ENCODE measurements at regions not wholly inside any gene's neighbourhood (a gene's known extent, or its start where the extent isn't known, plus 50 kb on each side); places are given as distances from the start of the nearest gene placed in this dataset.

GRCh38 chr4:13159041-13159620, 325.0 kb downstream of the RAB28 start:
- TF ChIP-seq CTCF (conservative IDR thresholded peaks at IDR 0.05; ENCODE audit: low read depth, low read length): no peak
- no peak overlapping the region for H3K4me3 ChIP-seq (ENCODE audit: low read depth, low read length)
- no peak for DNase-seq (ENCODE audit: low read depth)

GRCh38 chr4:13151194-13151593, 332.9 kb downstream of the RAB28 start:
- DNase-seq (ENCODE audit: low read depth): no peak
- no peak for TF ChIP-seq CTCF (conservative IDR thresholded peaks at IDR 0.05; ENCODE audit: low read depth, low read length)
- H3K4me3 ChIP-seq (ENCODE audit: low read depth, low read length): no peak overlapping the region

- H3K4me3 ChIP-seq (ENCODE audit: low read depth, low read length): no peak overlapping the region
- no peak for TF ChIP-seq CTCF (conservative IDR thresholded peaks at IDR 0.05; ENCODE audit: low read depth, low read length)
- no peak for DNase-seq (ENCODE audit: low read depth)
Measured at GRCh38 chr4:13143222-13144070, 340.7 kb downstream of the RAB28 start.

- no peak for TF ChIP-seq CTCF (conservative IDR thresholded peaks at IDR 0.05; ENCODE audit: low read depth, low read length)
- H3K4me3 ChIP-seq (ENCODE audit: low read depth, low read length): no peak overlapping the region
- DNase-seq (ENCODE audit: low read depth): no peak
Measured at GRCh38 chr4:13142726-13143125, 341.4 kb downstream of the RAB28 start.

- no peak for DNase-seq (ENCODE audit: low read depth)
- TF ChIP-seq CTCF (conservative IDR thresholded peaks at IDR 0.05; ENCODE audit: low read depth, low read length): no peak
- no peak overlapping the region for H3K4me3 ChIP-seq (ENCODE audit: low read depth, low read length)
Measured at GRCh38 chr4:13142191-13142590, 341.9 kb downstream of the RAB28 start.

GRCh38 chr4:13137390-13137789, 346.8 kb downstream of the RAB28 start:
- no peak for DNase-seq (ENCODE audit: low read depth)
- no peak for TF ChIP-seq CTCF (conservative IDR thresholded peaks at IDR 0.05; ENCODE audit: low read depth, low read length)
- no peak overlapping the region for H3K4me3 ChIP-seq (ENCODE audit: low read depth, low read length)

- TF ChIP-seq CTCF (conservative IDR thresholded peaks at IDR 0.05; ENCODE audit: low read depth, low read length): no peak
- H3K4me3 ChIP-seq (ENCODE audit: low read depth, low read length): no peak overlapping the region
- DNase-seq (ENCODE audit: low read depth): no peak
Measured at GRCh38 chr4:13133700-13134099, 350.4 kb downstream of the RAB28 start.
